PC-3 (cell line): ENCODE measurements at regions not wholly inside any gene's neighbourhood (a gene's known extent, or its start where the extent isn't known, plus 50 kb on each side); places are given as distances from the start of the nearest gene placed in this dataset.
A peak's percentile ranks its signal among the peaks of the same experiment; 100 is the strongest.

Experiments
- ATAC-seq: fragments of 200-7000 bp; cut with Tn5 transposase; 2 replicates; pipeline ENCODE4 v1.9.1; 2020; ENCODE audit warnings: mild to moderate bottlenecking, moderate library complexity
- BruUV-seq: library from RNA; stranded (reverse); fragments of 400-500 nt; replicated peaks from 2 replicates; lab custom pipeline; 2021; lab: Mats Ljungman, UMichigan
- CTCF ChIA-PET: fragments of 300-600 bp; sonication (Branson Sonifier 250); formaldehyde crosslinking; loops from one replicate; lab custom pipeline; 2022; ENCODE audit warnings: antibody characterized with exemption; lab: Charles Lee
- POLR2A ChIA-PET: fragments of 300-600 bp; sonication (Branson Sonifier 250); formaldehyde crosslinking; loops from one replicate; lab custom pipeline; 2022; ENCODE audit warnings: antibody characterized with exemption; ENCODE audit not compliant: unreplicated experiment; lab: Charles Lee
- DNase-seq: peaks from one replicate; pipeline ENCODE4 v3.0.0-alpha.2; 2015
- H2AFZ ChIP-seq: fragments of 300-600 bp; sonication (generic); 2 replicates; pipeline ENCODE4 v1.6.0; 2016; ENCODE audit warnings: antibody characterized with exemption, low read length
- H3F3A ChIP-seq: fragments of 300-600 bp; sonication (generic); one replicate; pipeline ENCODE4 v1.6.0; 2017; ENCODE audit warnings: antibody characterized with exemption, low read length, control low read depth, mild to moderate bottlenecking; ENCODE audit not compliant: unreplicated experiment
- H3K27ac ChIP-seq: fragments of 300-600 bp; sonication (generic); 2 replicates; pipeline ENCODE4 v1.5.1; 2016; ENCODE audit warnings: mild to moderate bottlenecking, low read length
- H3K27me3 ChIP-seq: fragments of 300-600 bp; sonication (generic); 2 replicates; pipeline ENCODE4 v1.6.1; 2016; ENCODE audit warnings: low read length, mixed read lengths
- H3K36me3 ChIP-seq: fragments of 300-600 bp; sonication (generic); 2 replicates; pipeline ENCODE4 v1.6.1; 2016; ENCODE audit warnings: low read depth, mixed run types, low read length, mixed read lengths
- H3K4me1 ChIP-seq: fragments of 300-600 bp; sonication (generic); 2 replicates; pipeline ENCODE4 v1.5.1; 2016; ENCODE audit warnings: low read length; ENCODE audit not compliant: insufficient read depth
- H3K4me2 ChIP-seq: fragments of 300-600 bp; sonication (generic); 2 replicates; pipeline ENCODE4 v1.6.0; 2016; ENCODE audit warnings: low read length
- H3K4me3 ChIP-seq: fragments of 300-600 bp; sonication (generic); 2 replicates; pipeline ENCODE4 v1.5.1; 2016; ENCODE audit warnings: mild to moderate bottlenecking, low read length, mixed read lengths
- H3K79me2 ChIP-seq: fragments of 300-600 bp; sonication (generic); 2 replicates; pipeline ENCODE4 v1.6.1; 2017; ENCODE audit warnings: low read length, mixed read lengths
- H3K9ac ChIP-seq: fragments of 300-600 bp; sonication (generic); 2 replicates; pipeline ENCODE4 v1.6.0; 2016; ENCODE audit warnings: mild to moderate bottlenecking, low read length
- H3K9me2 ChIP-seq: fragments of 300-600 bp; sonication (generic); replicated peaks from 2 replicates; pipeline ENCODE4 v1.6.1; 2016; ENCODE audit warnings: mixed run types, low read length, mixed read lengths
- H3K9me3 ChIP-seq: fragments of 300-600 bp; sonication (generic); 2 replicates; pipeline ENCODE4 v1.6.1; 2016; ENCODE audit warnings: low read length, mixed read lengths
- H4K20me1 ChIP-seq: fragments of 300-600 bp; sonication (generic); 2 replicates; pipeline ENCODE4 v1.6.1; 2016; ENCODE audit warnings: low read length, mixed read lengths
- CTCF ChIP-seq: fragments of 300-600 bp; sonication (generic); conservative IDR thresholded peaks from 2 replicates; pipeline ENCODE4 v1.5.1; 2017; ENCODE audit warnings: antibody characterized with exemption, low read depth, mild to moderate bottlenecking, low read length
- EZH2 ChIP-seq: fragments of 300-600 bp; sonication (generic); IDR thresholded peaks from one replicate; pipeline ENCODE4 v1.6.1; 2017; ENCODE audit warnings: antibody characterized with exemption, mild to moderate bottlenecking, low read length; ENCODE audit not compliant: unreplicated experiment
- EZH2phosphoT487 ChIP-seq: fragments of 300-600 bp; sonication (generic); IDR thresholded peaks from 2 replicates; pipeline ENCODE4 v1.6.1; 2018; ENCODE audit warnings: mild to moderate bottlenecking, antibody characterized with exemption, low read length, borderline replicate concordance
- intact Hi-C: fragments of 100-400 bp; cut with micrococcal nuclease; formaldehyde crosslinking; loops from 2 replicates; pipeline ENCODE4 v1.9.0; 2023

DNA sequence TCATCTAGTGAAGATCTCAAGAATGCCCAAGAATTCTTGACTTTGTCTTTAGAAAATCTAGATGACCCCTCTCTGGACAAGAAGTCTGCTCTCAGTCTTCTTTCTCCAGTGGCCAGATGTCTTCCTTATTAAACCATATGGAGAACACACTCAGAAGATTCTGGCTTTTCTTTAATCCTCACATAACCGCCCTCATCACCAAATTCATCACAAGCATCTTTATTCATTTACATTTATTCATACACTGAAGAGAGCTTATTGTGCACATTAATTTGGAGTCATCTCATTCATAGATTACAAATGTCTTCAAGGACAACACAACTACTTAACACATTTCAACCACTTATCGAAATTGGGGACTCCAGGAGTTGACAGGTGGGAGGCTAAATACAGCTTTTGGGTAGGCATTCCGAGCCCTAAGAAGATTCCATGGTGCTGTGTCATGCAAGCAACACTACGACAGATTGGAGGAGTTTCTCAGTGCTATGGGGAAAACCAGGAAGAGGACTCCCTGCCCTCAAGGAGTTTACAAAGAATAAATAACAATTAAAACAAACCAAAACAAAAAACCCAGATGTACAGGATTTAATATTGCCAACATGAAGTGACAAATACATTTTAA is 64.8 kb upstream of the LCLAT1 start:
- H4K20me1 ChIP-seq = no peaks in the 10 kb centered on the region
- no peaks in the 10 kb centered on the region for H3F3A ChIP-seq
- H3K9ac ChIP-seq = no peak overlapping the region
- H3K27ac ChIP-seq = no peak overlapping the region
- peaks cover 13% of the 10 kb centered on the region; the same call in 1 of the 2 replicates for H3K27me3 ChIP-seq
- no peaks in the 10 kb centered on the region for H3K4me1 ChIP-seq
- ChIA-PET CTCF (no interaction called here), POLR2A (no interaction called here)
- H2AFZ ChIP-seq = no peak overlapping the region
- DNase-seq (no peak), ATAC-seq (no peak)
- no peaks in the 10 kb centered on the region for H3K9me3 ChIP-seq
- no peak overlapping the region for H3K4me3 ChIP-seq
- TF ChIP-seq EZH2phosphoT487 (no peak), CTCF (no peak), EZH2 (no peak)
- 0 out of 2 replicates have a peak, but pooled peaks cover 3% of the 10 kb centered on the region for H3K9me2 ChIP-seq
- BruUV-seq = no TSS peak
- intact Hi-C loops = no loop called here
- no peak overlapping the region for H3K4me2 ChIP-seq
- no peaks in the 10 kb centered on the region for H3K79me2 ChIP-seq
- no peaks in the 10 kb centered on the region for H3K36me3 ChIP-seq

GRCh38 chr2:30382995-30383394 is 64.1 kb upstream of the LCLAT1 start:
- ChIA-PET CTCF (no interaction called here), POLR2A (no interaction called here)
- Histone ChIP-seq H3F3A (no peaks in the 10 kb centered on the region), H3K4me3 (no peak overlapping the region), H3K4me1 (no peaks in the 10 kb centered on the region), H3K36me3 (no peaks in the 10 kb centered on the region), H4K20me1 (no peaks in the 10 kb centered on the region), H3K27me3 (peaks cover 13% of the 10 kb centered on the region; the same call in 1 of the 2 replicates), H3K4me2 (no peak overlapping the region), H3K9me2 (0 out of 2 replicates have a peak, but pooled peaks cover 3% of the 10 kb centered on the region), H3K27ac (no peak overlapping the region), H3K79me2 (no peaks in the 10 kb centered on the region), H3K9me3 (no peaks in the 10 kb centered on the region), H3K9ac (no peak overlapping the region), H2AFZ (no peak overlapping the region)
- ATAC-seq = no peak
- BruUV-seq = no TSS peak
- DNase-seq = no peak
- intact Hi-C loops = no loop called here
- TF ChIP-seq CTCF (no peak), EZH2phosphoT487 (no peak), EZH2 (no peak)

DNA sequence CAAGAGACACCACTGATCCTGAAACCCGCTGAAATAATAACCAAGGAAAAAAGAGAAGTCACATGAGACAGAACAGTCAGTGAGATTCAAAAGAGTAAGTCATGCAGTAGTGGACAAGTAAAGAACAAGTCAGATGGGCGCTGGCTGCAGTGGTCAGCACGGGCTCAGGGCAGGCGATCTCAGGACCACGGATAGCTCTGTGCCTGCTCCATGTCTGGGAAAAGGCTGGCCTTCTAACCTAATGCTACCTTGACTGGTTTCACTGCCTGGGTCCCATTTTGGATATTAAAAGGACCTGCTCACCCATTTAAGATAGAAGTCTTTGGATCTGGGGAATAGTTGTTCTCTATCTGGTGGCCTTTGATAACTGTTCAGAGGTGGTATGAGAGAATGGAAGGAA is 61.7 kb upstream of the LCLAT1 start:
- DNase-seq = peak; percentile 39

More for the DNA sequence above, 61.7 kb upstream of the LCLAT1 start:
- Histone ChIP-seq H3K4me1 (no peaks in the 10 kb centered on the region), H3K27me3 (peaks cover 29% of the 10 kb centered on the region), H3K9me3 (no peaks in the 10 kb centered on the region), H3K9me2 (0 out of 2 replicates have a peak, but pooled peaks cover 3% of the 10 kb centered on the region), H3K4me3 (no peak overlapping the region), H3K27ac (no peak overlapping the region), H3K4me2 (no peak overlapping the region), H3K9ac (no peak overlapping the region), H3K36me3 (no peaks in the 10 kb centered on the region), H3K79me2 (no peaks in the 10 kb centered on the region), H2AFZ (no peak overlapping the region), H3F3A (no peaks in the 10 kb centered on the region), H4K20me1 (no peaks in the 10 kb centered on the region)
- no TSS peak for BruUV-seq
- POLR2A ChIA-PET = interaction anchor here (0.6 kb wide), 1 partner anchor 90 kb away, joined by 3 read pairs; no protein-coding TSS in a partner anchor
- CTCF ChIA-PET = no interaction called here
- peak; percentile 59 for ATAC-seq
- intact Hi-C loops = no loop called here
- TF ChIP-seq CTCF (no peak), EZH2 (no peak), EZH2phosphoT487 (no peak)
